Stimulated activated CD4-positive, alpha-beta T cell treated with anti-CD3 and anti-CD28 coated beads, Interleukin-15, amount 100 ng/mL, for 24 hours (primary cell): ENCODE measurements at regions not wholly inside any gene's neighbourhood (a gene's known extent, or its start where the extent isn't known, plus 50 kb on each side); places are given as distances from the start of the nearest gene placed in this dataset.
"Not testable (repeated sequence)": the region's sequence is repeated elsewhere in the genome, so short reads cannot be mapped to it uniquely, and the experiment has no call there.

Source experiments
- DNase-seq: peaks from one replicate; pipeline ENCODE4 v3.0.0-alpha.2; 2020

DNA sequence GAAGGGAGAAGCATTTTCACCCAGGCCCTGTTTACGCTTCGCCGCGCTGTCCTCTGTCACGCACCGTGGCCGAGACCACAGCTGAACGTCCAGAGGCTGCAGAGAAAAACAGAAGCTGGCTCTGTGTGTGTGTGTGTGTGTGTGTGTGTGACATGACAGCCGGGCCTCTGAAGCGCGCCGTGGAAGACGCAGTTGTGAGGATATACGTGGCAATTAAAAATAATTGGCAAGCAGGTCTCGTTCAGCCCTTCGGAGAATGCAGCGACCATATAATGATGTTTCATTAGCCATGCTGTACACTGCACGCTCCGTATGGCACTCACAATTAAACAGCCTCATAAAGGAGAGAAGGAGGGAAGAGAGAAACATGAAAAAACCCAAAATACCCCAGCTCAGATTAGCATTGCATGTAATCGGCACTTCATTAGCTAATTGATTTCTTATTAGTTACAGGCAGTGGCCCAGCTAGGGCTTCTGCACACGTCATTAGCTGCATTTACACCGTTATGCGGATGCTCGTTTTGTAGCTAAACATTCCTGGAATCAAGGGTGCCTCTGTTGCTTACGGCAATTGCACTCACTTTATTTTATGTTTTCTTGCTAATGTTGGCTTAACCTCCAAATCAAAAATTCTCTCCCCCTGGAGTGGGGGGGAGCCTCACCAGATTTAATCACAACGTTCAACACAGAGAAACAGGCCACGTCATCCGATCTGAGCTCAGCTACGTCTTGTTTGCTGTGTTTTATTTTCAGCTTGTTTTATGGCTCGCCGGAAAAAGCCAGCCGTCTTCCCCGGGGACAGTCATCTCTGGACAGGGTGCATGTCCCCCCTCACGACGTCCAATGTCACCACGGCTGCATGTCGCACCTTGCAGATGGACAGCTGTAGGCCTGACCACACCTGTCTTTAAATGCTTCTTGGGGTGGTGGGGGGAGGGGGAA lies 74.6 kb upstream of the SHOX start:
- DNase-seq, result no peak

DNA sequence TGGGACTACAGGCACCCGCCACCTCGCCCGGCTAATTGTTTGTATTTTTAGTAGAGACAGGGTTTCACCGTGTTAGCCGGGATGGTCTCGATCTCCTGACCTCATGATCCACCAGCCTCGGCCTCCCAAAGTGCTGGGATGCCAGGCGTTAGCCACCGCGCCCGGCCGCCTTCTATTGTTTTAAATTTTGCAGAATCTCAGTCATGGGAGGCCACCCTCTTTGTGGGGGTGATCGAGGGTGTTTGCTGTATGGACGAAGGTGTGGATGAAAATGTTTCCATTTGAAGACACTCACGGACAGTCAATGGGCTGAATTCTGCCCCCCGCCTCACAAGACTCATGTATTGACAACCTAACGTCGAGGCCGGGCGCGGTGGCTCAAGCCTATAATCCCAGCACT lies 73.0 kb upstream of the SHOX start:
- not testable (repeated sequence) for DNase-seq

DNA sequence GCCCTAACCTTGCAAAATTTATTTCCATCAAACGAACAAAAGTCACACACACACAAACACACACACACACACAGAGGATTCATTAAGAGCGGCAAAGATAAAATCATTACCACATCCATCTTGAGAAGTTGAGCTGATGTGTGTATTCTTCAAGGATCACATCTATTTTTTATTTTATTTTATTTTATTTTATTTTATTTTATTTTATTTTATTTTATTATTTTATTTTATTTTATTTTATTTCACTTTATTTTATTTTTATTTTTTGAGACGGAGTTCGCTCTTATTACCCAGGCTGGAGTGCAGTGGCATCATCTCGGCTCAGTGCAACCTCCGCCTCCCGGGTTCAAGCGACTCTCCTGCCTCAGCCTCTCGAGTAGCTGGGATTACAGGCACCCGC lies 71.3 kb upstream of the SHOX start:
- not testable (repeated sequence) for DNase-seq

DNA sequence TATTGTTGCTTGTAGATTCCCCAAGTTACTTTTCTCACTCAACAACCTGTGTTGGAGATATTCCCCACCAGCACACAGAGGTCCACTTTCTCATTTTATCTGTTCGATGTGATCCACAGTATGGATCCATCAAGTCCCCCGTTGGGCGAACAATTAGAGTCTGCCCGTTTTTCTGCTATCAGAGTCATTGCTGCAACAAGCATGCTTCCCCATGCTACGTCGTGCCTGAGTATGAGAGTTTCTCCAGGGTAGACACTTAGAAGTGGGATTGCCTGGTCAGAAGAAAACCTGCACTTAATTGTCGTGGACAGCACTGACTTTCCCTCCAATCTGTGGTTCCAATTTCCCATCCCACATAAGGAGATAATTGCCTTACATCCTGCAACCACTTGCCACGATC lies 62.7 kb upstream of the SHOX start:
- DNase-seq, result no peak

DNA sequence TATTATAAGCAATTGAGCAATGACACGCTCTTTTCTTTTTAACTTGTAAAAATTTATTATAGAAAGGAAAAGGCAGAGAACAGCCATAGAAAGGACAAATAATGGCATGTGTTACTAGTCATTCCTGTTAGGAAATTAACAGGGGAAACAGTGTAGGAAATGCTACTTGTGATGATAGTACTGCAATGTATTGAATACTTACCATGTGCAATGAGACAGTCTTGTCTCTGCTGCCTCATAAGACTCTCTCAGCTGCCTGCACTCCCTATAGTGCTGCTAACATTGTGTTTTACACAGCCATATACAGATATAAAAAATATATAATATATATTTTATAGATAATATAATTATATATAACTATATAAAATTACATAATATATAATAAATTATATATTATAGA lies 62.3 kb upstream of the SHOX start:
- DNase-seq, result no peak

DNA sequence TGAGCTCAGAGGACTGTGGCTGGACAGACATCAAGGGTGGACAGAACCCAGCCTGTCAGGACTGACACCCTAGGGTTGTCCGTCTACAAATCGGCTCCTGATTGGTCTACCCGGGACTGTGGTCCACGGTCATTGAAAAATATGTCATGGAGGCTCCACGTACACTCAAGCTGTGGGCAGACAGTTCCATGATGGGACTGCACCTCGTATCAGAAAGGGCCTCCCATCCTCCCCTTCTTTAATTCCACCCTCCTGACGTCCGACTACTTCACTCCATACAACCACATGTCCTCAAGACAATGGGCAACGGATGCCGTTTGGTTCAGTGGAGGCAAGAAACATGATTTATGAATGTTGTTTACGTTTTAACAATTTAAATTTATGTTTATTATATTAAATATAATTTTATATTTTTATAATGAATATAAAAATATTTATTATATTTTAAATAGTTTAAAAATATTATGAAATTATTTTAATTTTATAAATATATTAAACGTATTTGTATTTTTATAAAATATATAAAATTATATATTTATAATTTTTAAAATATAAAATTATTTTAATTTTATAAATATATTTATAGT lies 58.0 kb upstream of the SHOX start:
- DNase-seq, result peak; percentile 11

DNA sequence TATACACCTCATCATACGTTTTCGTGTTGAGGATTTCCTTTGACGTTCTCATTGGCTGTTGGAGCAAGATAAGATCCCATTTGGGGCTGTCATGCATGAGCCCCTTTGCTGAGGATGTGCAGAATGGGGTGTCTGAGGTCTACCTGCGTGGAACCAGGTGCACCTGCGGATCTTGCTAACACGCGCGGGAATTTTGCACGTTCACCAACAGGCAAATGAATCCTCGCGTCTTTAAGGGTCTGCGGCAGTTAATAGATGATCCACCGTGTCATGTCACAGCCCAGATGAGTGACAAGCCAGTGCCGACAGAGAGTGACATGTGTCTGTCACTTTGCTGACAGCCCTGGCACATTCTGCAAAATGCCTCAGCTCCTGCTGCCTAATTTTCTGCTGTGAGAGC lies 56.3 kb upstream of the SHOX start:
- DNase-seq, result peak; percentile 12

DNA sequence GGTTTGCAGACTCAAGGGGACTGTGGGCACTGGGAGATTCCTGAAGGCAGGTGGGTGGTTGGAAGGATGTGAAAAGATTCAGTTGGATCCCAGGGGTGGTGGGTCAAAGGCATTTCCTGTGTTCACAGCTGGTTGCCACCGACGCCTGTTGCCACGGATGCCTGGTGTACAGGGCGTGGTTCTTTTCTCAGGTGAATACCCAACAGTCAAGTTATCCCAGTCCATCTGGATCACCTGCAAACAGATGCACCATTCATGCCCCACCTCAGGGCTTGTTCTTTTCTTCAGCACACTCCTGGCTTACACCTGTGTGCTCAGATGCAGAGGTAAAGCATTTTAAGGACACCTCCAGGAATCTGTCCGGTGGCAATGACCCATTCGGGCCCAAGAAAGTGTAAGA lies 55.8 kb upstream of the SHOX start:
- no peak for DNase-seq

DNA sequence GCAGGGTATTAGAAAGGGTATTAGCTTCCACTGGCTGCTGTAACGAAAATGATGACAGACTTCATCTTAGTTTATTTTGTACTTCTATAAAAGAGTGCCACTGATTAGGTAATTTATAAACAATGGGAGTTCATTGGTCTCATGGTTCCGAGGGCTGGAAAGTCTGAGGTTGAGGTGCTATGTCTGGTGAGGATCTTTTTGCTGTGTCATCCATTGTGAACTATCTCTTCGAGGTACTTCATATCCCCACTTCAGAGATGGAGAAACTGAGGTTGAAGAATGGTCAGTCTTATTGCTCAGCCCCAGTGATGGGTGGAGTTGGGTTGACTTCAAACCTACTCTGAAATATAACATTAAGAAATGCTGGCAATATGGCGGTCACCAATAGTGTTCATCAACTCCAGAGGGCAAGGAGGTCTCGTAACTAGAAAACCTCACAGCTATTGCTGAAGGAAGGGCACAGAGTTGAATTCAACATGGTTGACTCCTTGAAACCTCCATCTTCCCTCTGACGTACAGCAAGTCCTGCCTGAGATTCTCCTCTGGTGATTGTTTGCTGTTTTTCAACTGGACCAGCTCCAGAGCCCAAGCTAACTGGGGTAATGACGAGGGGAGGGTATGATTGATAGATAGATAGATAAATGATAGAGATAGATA lies 53.6 kb upstream of the SHOX start:
- DNase-seq, result no peak

DNA sequence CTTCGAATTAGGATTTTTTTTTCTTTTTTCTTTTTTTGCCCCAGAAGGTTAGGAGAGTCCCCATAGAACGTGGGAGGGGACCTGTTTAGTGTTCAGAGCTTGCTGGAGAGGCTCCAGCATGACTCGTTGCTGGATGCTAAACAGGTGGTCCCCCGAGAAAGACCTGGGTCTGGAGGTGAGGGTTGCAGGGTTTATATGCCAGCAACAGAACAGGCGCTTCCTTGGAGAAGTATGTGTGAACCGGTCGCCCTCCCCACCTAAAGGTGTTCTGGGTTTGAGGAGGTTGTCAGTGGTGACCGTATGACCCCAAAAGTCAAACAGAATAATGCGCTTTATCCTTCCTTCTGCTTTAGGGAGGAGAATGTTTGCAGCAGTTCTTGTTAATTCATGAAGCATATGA lies 52.1 kb upstream of the SHOX start:
- DNase-seq, result no peak

DNA sequence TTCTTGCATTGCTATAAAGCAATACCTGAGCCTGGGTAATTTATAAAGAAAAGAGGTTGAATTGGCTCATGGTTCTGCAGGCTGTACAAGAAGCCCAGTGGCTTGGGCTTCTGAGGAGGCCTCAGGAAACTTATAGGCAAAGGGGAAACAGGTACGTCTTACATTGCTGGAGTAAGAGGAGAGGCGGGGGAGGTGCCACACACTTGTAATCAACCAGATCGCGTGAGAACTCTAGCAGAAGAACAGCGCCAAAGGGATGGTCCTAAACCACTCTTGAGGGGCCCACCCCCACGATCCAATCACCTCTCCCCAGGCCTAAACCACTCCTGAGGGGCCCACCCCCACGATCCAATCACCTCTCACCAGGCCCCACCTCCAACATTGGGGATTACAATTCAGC lies 50.6 kb upstream of the SHOX start:
- no peak for DNase-seq
